HG03280 (cell line): ENCODE measurements at regions not wholly inside any gene's neighbourhood (a gene's known extent, or its start where the extent isn't known, plus 50 kb on each side); places are given as distances from the start of the nearest gene placed in this dataset.
A peak's percentile ranks its signal among the peaks of the same experiment; 100 is the strongest.
"Not testable (repeated sequence)": the region's sequence is repeated elsewhere in the genome, so short reads cannot be mapped to it uniquely, and the experiment has no call there.

Experiments used
- ATAC-seq: cut with Tn5 transposase; IDR thresholded peaks from one replicate; pipeline ENCODE4 v1.9.1; 2021; ENCODE audit warnings: mild to moderate bottlenecking, moderate library complexity; ENCODE audit not compliant: unreplicated experiment

GRCh38 chr3:145088917-145089316, 1072.1 kb downstream of the PLOD2 start:
- ATAC-seq = no peak

GRCh38 chr3:145089337-145089736, 1071.6 kb downstream of the PLOD2 start:
- ATAC-seq = no peak

- ATAC-seq = peak; percentile 80
Measured at GRCh38 chr3:145094355-145094941, 1066.5 kb downstream of the PLOD2 start.

GRCh38 chr3:145111141-145111540, 1049.8 kb downstream of the PLOD2 start:
- not testable (repeated sequence) for ATAC-seq

- ATAC-seq = no peak
Measured at GRCh38 chr3:145116769-145117168, 1044.2 kb downstream of the PLOD2 start.

- no peak for ATAC-seq
Measured at GRCh38 chr3:145118303-145118702, 1042.7 kb downstream of the PLOD2 start.

GRCh38 chr3:145124900-145125678, 1035.9 kb downstream of the PLOD2 start:
- no peak for ATAC-seq

- ATAC-seq = no peak
Measured at GRCh38 chr3:145133281-145133680, 1027.7 kb downstream of the PLOD2 start.

GRCh38 chr3:145134738-145135137, 1026.2 kb downstream of the PLOD2 start:
- no peak for ATAC-seq

GRCh38 chr3:145144361-145144760, 1016.6 kb downstream of the PLOD2 start:
- ATAC-seq = no peak

GRCh38 chr3:145145461-145145860, 1015.5 kb downstream of the PLOD2 start:
- no peak for ATAC-seq

GRCh38 chr3:145159640-145160039, 1001.3 kb downstream of the PLOD2 start:
- ATAC-seq = no peak

GRCh38 chr3:145170121-145170520, 990.9 kb downstream of the PLOD2 start:
- ATAC-seq = no peak

- no peak for ATAC-seq
Measured at GRCh38 chr3:145175626-145176025, 985.4 kb downstream of the PLOD2 start.

GRCh38 chr3:145176907-145177306, 984.1 kb downstream of the PLOD2 start:
- ATAC-seq = no peak

- ATAC-seq = no peak
Measured at GRCh38 chr3:145177828-145178227, 983.2 kb downstream of the PLOD2 start.

- ATAC-seq = no peak
Measured at GRCh38 chr3:145182196-145182911, 978.6 kb downstream of the PLOD2 start.

GRCh38 chr3:145183261-145183660, 977.7 kb downstream of the PLOD2 start:
- ATAC-seq = no peak

- no peak for ATAC-seq
Measured at GRCh38 chr3:145188079-145188770, 972.8 kb downstream of the PLOD2 start.

- ATAC-seq = no peak
Measured at GRCh38 chr3:145190138-145190537, 970.8 kb downstream of the PLOD2 start.

- no peak for ATAC-seq
Measured at GRCh38 chr3:145190761-145191160, 970.2 kb downstream of the PLOD2 start.
